Adrenal gland (tissue), 9 donors: ENCODE measurements at regions not wholly inside any gene's neighbourhood (a gene's known extent, or its start where the extent isn't known, plus 50 kb on each side); places are given as distances from the start of the nearest gene placed in this dataset.

Source experiments
- DNase-seq, 7 donors: peaks; one replicate each; pipeline ENCODE4 v3.0.0-alpha.2; 2019 to 2020
- H3K27ac ChIP-seq, 5 donors: fragments of 200-600 bp; sonication (generic) in 4 of 5; 1 replicate in 3 of 5; 2 replicates in 2 of 5; pipeline versions ENCODE4 v1.5.1 to v1.8.0; 2016 to 2020; ENCODE audit warnings: mild to moderate bottlenecking in 1 of 5
- H3K27me3 ChIP-seq: fragments of 200-600 bp; 2 replicates; pipeline ENCODE4 v1.8.0; 2021
- H3K36me3 ChIP-seq, 2 donors: fragments of 200-600 bp; replicated peaks in 1 of 2; 1 replicate in 1 of 2; 2 replicates in 1 of 2; pipeline versions ENCODE4 v1.5.1 to v1.8.0; 2018 to 2022
- H3K4me1 ChIP-seq, 2 donors: fragments of 200-600 bp; replicated peaks in 1 of 2; 1 replicate in 1 of 2; 2 replicates in 1 of 2; pipeline versions ENCODE4 v1.5.1 to v1.8.0; 2018 to 2021
- H3K4me3 ChIP-seq, 4 donors: fragments of 200-600 bp; sonication (generic) in 3 of 4; one replicate each; pipeline ENCODE4 v1.5.1; 2016 to 2018
- H3K9me3 ChIP-seq, 3 donors: fragments of 200-600 bp; sonication (generic) in 1 of 3; replicated peaks in 1 of 3; 1 replicate in 2 of 3; 2 replicates in 1 of 3; pipeline versions ENCODE4 v1.5.1 to v1.8.0; 2016 to 2021
- POLR2A ChIP-seq, 2 donors: fragments of 450-650 bp; IDR thresholded peaks; one replicate each; pipeline ENCODE4 v1.6.1; 2017; ENCODE audit warnings: antibody characterized with exemption in 2 of 2, mild to moderate bottlenecking in 2 of 2, moderate library complexity in 1 of 2
- WGBS, 4 donors: extraction: QIAGEN DNeasy Blood & Tissue Kit in 2 of 4; methylation state at CpG; one replicate each; pipeline versions ENCODE4 v1.1.5 to v1.1.7; 2013 to 2017; 5-methylcytosine and 5-hydroxymethylcytosine counted together
- intact Hi-C, 2 donors: fragments of 100-400 bp; cut with DNase I; formaldehyde crosslinking; loops; one replicate each; pipeline versions ENCODE4 v1.14.1 to v1.15.0; 2022 to 2023
- TF ChIP-seq, protein P1 (sequence below), 6 experiments: fragments of 450-650 bp in 4 of 6; fragments of 200-600 bp in 2 of 6; sonication (generic) in 1 of 6; IDR thresholded peaks; 1 replicate in 5 of 6; 2 replicates in 1 of 6; pipeline versions ENCODE4 v1.5.1 to v1.8.0; 2016 to 2021; ENCODE audit warnings: antibody characterized with exemption in 6 of 6, mild to moderate bottlenecking in 2 of 6, moderate library complexity in 1 of 6
- donor health status: healthy with polysubstance abuse.
- donor health status: Bipolar disorder and iron deficiency.
- donor health status: DM: yes; HTN: yes; CAD: no.
- donor health status: DM: no; HTN: no; CAD: no.
- donor health status: DM: no; HTN: no; CAD: no.

DNA sequence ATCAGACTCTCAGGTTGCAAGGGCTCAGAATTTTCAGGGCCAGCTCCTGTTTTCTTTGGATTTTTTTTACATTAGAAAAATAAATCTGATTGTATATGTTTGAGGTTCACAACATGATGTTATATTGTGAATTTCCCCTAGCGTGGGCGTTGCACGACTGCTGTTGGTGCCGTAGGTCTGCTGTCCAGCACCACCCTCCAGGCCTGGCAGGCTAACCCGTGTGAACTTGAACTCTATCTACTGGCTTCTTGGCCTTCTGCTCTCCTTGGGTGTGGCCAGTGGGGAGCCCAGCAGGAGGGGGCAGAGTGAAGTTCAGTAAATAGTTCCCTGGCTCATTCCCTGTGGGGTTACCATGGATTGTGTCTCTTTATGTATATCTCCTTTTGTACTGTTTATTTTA is 80.5 kb upstream of the RORA start:
- Histone ChIP-seq H3K27ac (no peak overlapping the region), H3K9me3 (no peaks in the 10 kb centered on the region), H3K4me3 (no peak overlapping the region), H3K4me1 (no peaks in the 10 kb centered on the region), H3K27me3 (no peaks in the 10 kb centered on the region), H3K36me3 (no peaks in the 10 kb centered on the region)
- no peak for DNase-seq
- 79 to 95% (median 84%) methylated on average over 5 of the region's 5 CpGs for WGBS, 4 donors
- intact Hi-C loops: no loop called here
- TF ChIP-seq, protein P1, sequence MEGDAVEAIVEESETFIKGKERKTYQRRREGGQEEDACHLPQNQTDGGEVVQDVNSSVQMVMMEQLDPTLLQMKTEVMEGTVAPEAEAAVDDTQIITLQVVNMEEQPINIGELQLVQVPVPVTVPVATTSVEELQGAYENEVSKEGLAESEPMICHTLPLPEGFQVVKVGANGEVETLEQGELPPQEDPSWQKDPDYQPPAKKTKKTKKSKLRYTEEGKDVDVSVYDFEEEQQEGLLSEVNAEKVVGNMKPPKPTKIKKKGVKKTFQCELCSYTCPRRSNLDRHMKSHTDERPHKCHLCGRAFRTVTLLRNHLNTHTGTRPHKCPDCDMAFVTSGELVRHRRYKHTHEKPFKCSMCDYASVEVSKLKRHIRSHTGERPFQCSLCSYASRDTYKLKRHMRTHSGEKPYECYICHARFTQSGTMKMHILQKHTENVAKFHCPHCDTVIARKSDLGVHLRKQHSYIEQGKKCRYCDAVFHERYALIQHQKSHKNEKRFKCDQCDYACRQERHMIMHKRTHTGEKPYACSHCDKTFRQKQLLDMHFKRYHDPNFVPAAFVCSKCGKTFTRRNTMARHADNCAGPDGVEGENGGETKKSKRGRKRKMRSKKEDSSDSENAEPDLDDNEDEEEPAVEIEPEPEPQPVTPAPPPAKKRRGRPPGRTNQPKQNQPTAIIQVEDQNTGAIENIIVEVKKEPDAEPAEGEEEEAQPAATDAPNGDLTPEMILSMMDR (IDR thresholded peaks at IDR 0.05): no peak
- no peak for TF ChIP-seq POLR2A (IDR thresholded peaks at IDR 0.05)

DNA sequence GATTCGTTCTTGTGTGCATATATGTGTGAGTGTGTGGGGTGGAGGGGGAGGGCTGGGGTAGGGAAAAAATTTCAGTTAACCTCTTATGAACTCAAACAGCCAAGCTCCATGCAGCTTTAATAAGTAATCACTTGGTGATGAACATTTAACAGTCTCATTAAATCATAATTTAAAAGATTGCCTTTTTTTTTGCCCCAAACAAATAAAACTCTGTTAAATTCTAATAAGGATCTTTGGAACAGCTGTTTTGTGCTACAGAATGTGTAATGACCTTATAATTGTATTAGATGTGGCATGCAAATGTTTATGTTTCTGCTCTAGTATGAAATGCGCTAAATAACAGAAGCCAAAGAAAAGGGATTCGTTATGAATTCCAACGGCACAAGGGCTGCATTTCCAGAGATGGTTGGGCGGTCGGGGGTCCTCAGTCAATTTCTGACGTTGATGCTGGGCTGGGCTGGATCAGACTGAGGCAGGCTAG is 80.0 kb upstream of the RORA start:
- intact Hi-C loops: no loop called here
- WGBS, 4 donors: 56 to 64% (median 59%) methylated on average over 6 to 7 of the region's 7 CpGs

DNA sequence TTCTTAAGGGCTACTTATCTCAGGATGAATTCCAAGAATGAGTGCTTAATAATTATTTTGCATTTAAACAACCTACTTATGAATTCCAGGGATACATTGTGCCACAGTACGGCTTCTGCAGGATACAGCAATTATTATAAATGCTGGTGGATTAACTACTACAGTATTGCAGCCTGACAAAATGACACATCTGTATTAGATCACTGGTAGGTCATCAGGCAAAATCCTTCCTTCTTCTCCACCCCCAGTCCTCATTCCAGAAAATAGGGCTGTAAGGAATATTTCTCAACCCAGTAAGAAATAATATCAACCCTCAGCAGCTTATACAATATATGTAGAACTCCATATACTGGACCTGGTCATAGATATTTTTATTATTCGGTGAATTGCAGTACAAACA is 79.3 kb upstream of the RORA start:
- Histone ChIP-seq H3K36me3 (no peaks in the 10 kb centered on the region), H3K27ac (no peak overlapping the region), H3K4me3 (no peak overlapping the region), H3K9me3 (no peaks in the 10 kb centered on the region), H3K27me3 (no peaks in the 10 kb centered on the region), H3K4me1 (no peaks in the 10 kb centered on the region)
- WGBS, 4 donors: 86 to 95% (median 92%) methylated on average over 2 of the region's 2 CpGs
- intact Hi-C loops: no loop called here
- no peak for DNase-seq
- TF ChIP-seq POLR2A (IDR thresholded peaks at IDR 0.05): no peak
- TF ChIP-seq, protein P1 (IDR thresholded peaks at IDR 0.05): no peak

More for the DNA sequence above, 80.0 kb upstream of the RORA start:
- no peaks in the 10 kb centered on the region for H3K36me3 ChIP-seq
- no peak overlapping the region for H3K27ac ChIP-seq
- no peak overlapping the region for H3K4me3 ChIP-seq
- no peak for DNase-seq
- TF ChIP-seq, protein P1 (IDR thresholded peaks at IDR 0.05): no peak
- no peak for TF ChIP-seq POLR2A (IDR thresholded peaks at IDR 0.05)
- H3K27me3 ChIP-seq: no peaks in the 10 kb centered on the region
- H3K4me1 ChIP-seq: no peaks in the 10 kb centered on the region
- H3K9me3 ChIP-seq: no peaks in the 10 kb centered on the region

- H3K27ac ChIP-seq: no peak overlapping the region
- no peaks in the 10 kb centered on the region for H3K27me3 ChIP-seq
- no peak for DNase-seq
- H3K4me1 ChIP-seq: no peaks in the 10 kb centered on the region
- H3K36me3 ChIP-seq: no peaks in the 10 kb centered on the region
- TF ChIP-seq, protein P1 (IDR thresholded peaks at IDR 0.05): no peak
- no peak for TF ChIP-seq POLR2A (IDR thresholded peaks at IDR 0.05)
- H3K9me3 ChIP-seq: no peaks in the 10 kb centered on the region
- 63 to 77% (median 64%) methylated on average over 5 of the region's 5 CpGs for whole genome bisulfite sequencing, 4 donors
- intact Hi-C loops: no loop called here
- H3K4me3 ChIP-seq: no peak overlapping the region
Observed at GRCh38 chr15:61307474-61307873, 78.4 kb upstream of the RORA start.
